Body of pancreas (tissue), 4 donors: ENCODE measurements at regions not wholly inside any gene's neighbourhood (a gene's known extent, or its start where the extent isn't known, plus 50 kb on each side); places are given as distances from the start of the nearest gene placed in this dataset.

Source experiments
- ATAC-seq: fragments of 150-250 bp; one replicate; pipeline ENCODE4 v1.9.1; 2016
- DNase-seq, 4 donors: peaks; one replicate each; pipeline ENCODE4 v3.0.0-alpha.2; 2019
- H3K27ac ChIP-seq, 4 donors: fragments of 200-600 bp; sonication (generic); 1 replicate in 3 of 4; 2 replicates in 1 of 4; pipeline versions ENCODE4 v1.5.1 to v1.6.1; 2016 to 2019; ENCODE audit warnings: mild to moderate bottlenecking in 1 of 4, mixed read lengths in 1 of 4, moderate library complexity in 1 of 4
- H3K27me3 ChIP-seq, 2 donors: fragments of 200-600 bp; sonication (generic); one replicate each; pipeline ENCODE4 v1.6.0; 2016; ENCODE audit warnings: mild to moderate bottlenecking in 1 of 2
- H3K36me3 ChIP-seq, 2 donors: fragments of 200-600 bp; sonication (generic); replicated peaks in 1 of 2; 2 replicates each; pipeline ENCODE4 v1.5.1; 2016; ENCODE audit warnings: low read depth in 2 of 2; ENCODE audit not compliant: insufficient read depth in 1 of 2
- H3K4me1 ChIP-seq: fragments of 200-600 bp; sonication (generic); one replicate; pipeline ENCODE4 v1.6.0; 2016
- H3K4me3 ChIP-seq, 2 donors: fragments of 200-600 bp; sonication (generic); 1 replicate in 1 of 2; 2 replicates in 1 of 2; pipeline ENCODE4 v1.5.1; 2016 to 2019
- H3K9me3 ChIP-seq, 3 donors: fragments of 200-600 bp; sonication (generic); 1 replicate in 2 of 3; 2 replicates in 1 of 3; pipeline ENCODE4 v1.5.1; 2016
- POLR2A ChIP-seq, 3 donors: fragments of 450-650 bp; IDR thresholded peaks; one replicate each; pipeline ENCODE4 v1.6.1; 2016; ENCODE audit warnings: antibody characterized with exemption in 3 of 3, mild to moderate bottlenecking in 2 of 3
- WGBS, 2 donors: methylation state at CpG; one replicate each; pipeline ENCODE4 v1.1.5; 2017; 5-methylcytosine and 5-hydroxymethylcytosine counted together
- intact Hi-C: fragments of 100-400 bp; cut with DNase I; formaldehyde crosslinking; loops from one replicate; pipeline ENCODE4 v1.15.1; 2023
- TF ChIP-seq, protein P1 (sequence below), 7 experiments: fragments of 450-650 bp in 4 of 7; fragments of 200-600 bp in 3 of 7; sonication (generic) in 3 of 7; IDR thresholded peaks; one replicate each; pipeline ENCODE4 v1.5.1; 2016 to 2019; ENCODE audit warnings: antibody characterized with exemption in 7 of 7

DNA sequence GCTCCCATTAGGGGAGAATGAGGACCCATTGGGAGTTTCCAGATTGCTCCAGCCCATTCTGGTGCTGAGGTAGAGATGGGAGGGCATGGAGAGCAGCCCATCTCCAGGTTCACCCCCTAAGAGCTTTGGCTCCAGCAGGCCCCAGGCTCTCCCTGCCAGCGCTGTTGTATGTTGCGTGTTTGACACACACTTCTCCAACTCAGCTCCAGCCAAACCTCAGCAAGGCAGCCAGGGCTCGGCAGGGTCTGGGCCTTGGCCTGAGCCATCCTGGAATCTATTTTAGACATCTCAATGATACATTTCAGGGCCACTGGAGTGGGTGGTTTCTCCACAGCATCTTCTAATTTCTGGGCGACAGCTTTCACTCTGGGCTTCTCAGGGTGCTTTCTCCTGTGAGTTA, 117.0 kb downstream of the NAV1 start:
- intact Hi-C loops, result no loop called here

DNA sequence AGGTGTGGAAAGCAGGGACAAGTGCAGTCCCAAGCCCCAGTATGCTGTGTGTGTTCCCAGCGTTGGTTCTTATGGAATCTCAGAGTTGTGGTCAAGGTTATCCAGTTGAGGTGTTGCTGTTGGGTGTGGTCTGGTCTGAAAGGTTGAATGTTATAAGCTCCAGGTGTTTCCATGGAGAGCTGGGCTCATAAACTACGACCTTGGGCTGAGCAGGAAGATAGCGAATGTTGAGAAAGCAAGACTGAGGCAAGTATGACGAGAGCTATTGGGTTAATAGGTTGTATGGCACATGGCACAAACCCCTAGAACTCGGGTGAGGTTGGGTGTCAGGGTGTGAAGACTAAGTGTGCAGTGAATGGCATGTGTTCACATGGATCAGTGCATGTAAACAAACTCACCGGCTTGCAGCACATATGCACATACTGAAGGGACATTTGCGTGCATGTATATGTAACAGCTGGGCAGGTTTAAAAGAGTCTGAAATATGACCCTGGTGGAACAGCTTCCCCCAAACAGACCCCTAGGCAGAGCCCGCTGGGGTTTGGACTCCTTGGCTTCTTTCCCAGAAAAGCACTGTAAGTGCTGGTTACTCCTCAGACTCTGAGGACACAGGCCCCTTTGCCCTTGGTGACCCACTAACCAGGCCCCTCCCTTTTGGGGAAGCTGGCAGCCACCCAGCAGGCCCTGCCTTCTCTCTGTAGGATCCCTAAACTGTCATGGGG, 117.5 kb downstream of the NAV1 start:
- no peaks in the 10 kb centered on the region for H3K36me3 ChIP-seq
- no peak for TF ChIP-seq POLR2A (IDR thresholded peaks at IDR 0.05)
- TF ChIP-seq, protein P1, sequence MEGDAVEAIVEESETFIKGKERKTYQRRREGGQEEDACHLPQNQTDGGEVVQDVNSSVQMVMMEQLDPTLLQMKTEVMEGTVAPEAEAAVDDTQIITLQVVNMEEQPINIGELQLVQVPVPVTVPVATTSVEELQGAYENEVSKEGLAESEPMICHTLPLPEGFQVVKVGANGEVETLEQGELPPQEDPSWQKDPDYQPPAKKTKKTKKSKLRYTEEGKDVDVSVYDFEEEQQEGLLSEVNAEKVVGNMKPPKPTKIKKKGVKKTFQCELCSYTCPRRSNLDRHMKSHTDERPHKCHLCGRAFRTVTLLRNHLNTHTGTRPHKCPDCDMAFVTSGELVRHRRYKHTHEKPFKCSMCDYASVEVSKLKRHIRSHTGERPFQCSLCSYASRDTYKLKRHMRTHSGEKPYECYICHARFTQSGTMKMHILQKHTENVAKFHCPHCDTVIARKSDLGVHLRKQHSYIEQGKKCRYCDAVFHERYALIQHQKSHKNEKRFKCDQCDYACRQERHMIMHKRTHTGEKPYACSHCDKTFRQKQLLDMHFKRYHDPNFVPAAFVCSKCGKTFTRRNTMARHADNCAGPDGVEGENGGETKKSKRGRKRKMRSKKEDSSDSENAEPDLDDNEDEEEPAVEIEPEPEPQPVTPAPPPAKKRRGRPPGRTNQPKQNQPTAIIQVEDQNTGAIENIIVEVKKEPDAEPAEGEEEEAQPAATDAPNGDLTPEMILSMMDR (IDR thresholded peaks at IDR 0.05), result no peak
- peak; percentile 58 for ATAC-seq
- H3K27ac ChIP-seq, result no peak overlapping the region
- intact Hi-C loops, result no loop called here
- peaks cover 9% of the 10 kb centered on the region for H3K4me1 ChIP-seq
- no peaks in the 10 kb centered on the region for H3K27me3 ChIP-seq
- WGBS, 2 donors, result 45 to 48% methylated on average over 8 of the region's 8 CpGs
- H3K9me3 ChIP-seq, result no peaks in the 10 kb centered on the region
- DNase-seq, result peak in 1 of 4 donors; percentile 20
- H3K4me3 ChIP-seq, result no peak overlapping the region

More for the DNA sequence above, 117.0 kb downstream of the NAV1 start:
- 82 to 88% methylated on average over 3 to 4 of the region's 4 CpGs for WGBS, 2 donors
- no peak for ATAC-seq
- Histone ChIP-seq H3K9me3 (no peaks in the 10 kb centered on the region), H3K27ac (no peak overlapping the region), H3K4me3 (no peak overlapping the region), H3K27me3 (no peaks in the 10 kb centered on the region), H3K36me3 (no peaks in the 10 kb centered on the region), H3K4me1 (peaks cover 9% of the 10 kb centered on the region)
- TF ChIP-seq POLR2A (IDR thresholded peaks at IDR 0.05), result no peak
- TF ChIP-seq, protein P1 (IDR thresholded peaks at IDR 0.05), result no peak
- DNase-seq, result no peak

DNA sequence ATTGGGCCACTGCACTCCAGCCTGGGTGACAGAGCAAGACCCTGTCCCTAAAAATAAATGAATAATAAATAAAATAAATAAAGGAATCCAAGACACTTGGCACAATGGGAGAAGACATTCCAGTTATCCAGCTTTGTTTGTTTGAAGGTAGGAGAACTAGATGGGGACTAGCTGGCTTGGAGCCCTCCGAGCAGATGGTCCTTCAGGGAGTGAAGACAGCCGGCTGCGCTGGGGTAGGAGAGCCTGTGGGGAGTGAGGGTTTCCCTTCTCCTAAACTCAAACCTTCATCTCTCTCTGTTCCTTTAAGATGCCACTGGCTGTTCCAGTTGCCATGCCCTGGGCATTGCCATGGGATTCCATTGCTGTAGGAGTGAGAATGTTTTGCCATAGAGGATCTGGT, 120.6 kb downstream of the NAV1 start:
- TF ChIP-seq, protein P1 (IDR thresholded peaks at IDR 0.05), result no peak
- no peak for TF ChIP-seq POLR2A (IDR thresholded peaks at IDR 0.05)
- H3K27ac ChIP-seq, result no peak overlapping the region
- WGBS, 2 donors, result 87 to 90% methylated on average over 3 of the region's 3 CpGs
- intact Hi-C loops, result no loop called here
- no peaks in the 10 kb centered on the region for H3K27me3 ChIP-seq
- no peak overlapping the region for H3K4me3 ChIP-seq
- H3K9me3 ChIP-seq, result no peaks in the 10 kb centered on the region
- ATAC-seq, result no peak
- peaks cover 9% of the 10 kb centered on the region for H3K4me1 ChIP-seq
- no peaks in the 10 kb centered on the region for H3K36me3 ChIP-seq
- DNase-seq, result no peak

DNA sequence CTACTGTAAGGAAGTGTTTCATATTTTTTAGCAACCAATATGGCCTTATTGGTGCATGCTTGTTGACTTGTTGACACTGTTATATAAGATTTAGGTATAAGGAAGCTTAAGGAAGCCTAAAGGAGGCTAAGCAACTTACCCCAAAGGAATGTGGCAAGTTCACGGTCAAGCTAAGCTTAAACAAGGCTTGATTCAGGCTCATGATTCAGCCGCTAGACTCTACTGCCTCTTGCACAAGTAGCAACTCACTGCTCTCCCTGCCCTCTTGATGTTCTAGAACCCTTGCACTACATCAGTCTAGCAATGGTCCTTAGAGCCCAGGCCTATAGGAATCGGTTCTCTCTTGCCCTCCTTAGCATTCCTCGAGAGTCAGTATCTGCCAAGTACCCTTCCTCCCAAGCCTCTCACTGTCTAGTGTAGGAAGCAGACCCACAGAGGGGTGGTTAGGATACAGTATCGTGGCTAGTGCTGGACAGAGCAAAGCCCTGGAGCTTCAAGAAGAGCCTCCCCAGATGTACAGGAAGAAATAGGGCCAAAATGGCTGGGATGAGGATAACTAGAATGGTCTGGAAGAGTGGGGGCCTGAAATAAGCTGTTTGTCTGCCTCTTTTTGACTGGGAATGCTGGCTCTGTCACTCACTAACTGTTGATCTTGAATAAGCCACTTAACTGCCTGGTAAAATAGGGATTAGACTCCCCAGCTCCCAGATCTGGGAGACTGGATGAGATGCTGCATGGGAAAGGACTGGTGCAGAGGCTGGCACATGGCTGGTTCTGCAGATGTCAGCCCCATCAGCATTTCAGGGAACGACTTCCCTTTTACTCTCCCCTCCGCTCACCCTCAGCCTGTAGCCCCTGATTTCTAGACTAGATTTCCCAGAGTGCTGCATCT, 122.2 kb downstream of the NAV1 start:
- intact Hi-C loops, result no loop called here
- H3K36me3 ChIP-seq, result no peaks in the 10 kb centered on the region
- H3K9me3 ChIP-seq, result no peaks in the 10 kb centered on the region
- DNase-seq (no peak), ATAC-seq (no peak)
- H3K4me3 ChIP-seq, result no peak overlapping the region
- 79 to 84% methylated on average over 7 of the region's 7 CpGs for WGBS, 2 donors
- no peak overlapping the region for H3K27ac ChIP-seq
- H3K4me1 ChIP-seq, result peaks cover 8% of the 10 kb centered on the region
- no peak for TF ChIP-seq POLR2A (IDR thresholded peaks at IDR 0.05)
- TF ChIP-seq, protein P1 (IDR thresholded peaks at IDR 0.05), result no peak
- no peaks in the 10 kb centered on the region for H3K27me3 ChIP-seq
